ENCODE measurements at regions not wholly inside any gene's neighbourhood (a gene's known extent, or its start where the extent isn't known, plus 50 kb on each side); places are given as distances from the start of the nearest gene placed in this dataset.
"Not testable (repeated sequence)": the region's sequence is repeated elsewhere in the genome, so short reads cannot be mapped to it uniquely, and the experiment has no call there.

DNA sequence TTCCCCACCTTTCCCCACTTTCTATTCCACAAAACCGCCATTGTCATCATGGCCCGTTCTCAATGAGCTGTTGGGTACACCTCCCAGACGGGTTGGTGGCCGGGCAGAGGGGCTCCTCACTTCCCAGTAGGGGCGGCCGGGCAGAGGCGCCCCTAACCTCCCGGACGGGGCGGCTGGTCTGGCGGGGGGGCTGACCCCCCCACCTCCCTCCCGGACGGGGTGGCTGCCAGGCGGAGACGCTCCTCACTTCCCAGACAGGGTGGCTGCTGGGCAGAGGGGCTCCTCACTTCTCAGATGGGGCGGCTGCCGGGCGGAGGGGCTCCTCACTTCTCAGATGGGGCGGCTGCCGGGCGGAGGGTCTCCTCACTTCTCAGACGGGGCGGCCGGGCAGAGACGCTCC lies 299.7 kb downstream of the FLRT2 start:
- TF ChIP-seq, protein P1, sequence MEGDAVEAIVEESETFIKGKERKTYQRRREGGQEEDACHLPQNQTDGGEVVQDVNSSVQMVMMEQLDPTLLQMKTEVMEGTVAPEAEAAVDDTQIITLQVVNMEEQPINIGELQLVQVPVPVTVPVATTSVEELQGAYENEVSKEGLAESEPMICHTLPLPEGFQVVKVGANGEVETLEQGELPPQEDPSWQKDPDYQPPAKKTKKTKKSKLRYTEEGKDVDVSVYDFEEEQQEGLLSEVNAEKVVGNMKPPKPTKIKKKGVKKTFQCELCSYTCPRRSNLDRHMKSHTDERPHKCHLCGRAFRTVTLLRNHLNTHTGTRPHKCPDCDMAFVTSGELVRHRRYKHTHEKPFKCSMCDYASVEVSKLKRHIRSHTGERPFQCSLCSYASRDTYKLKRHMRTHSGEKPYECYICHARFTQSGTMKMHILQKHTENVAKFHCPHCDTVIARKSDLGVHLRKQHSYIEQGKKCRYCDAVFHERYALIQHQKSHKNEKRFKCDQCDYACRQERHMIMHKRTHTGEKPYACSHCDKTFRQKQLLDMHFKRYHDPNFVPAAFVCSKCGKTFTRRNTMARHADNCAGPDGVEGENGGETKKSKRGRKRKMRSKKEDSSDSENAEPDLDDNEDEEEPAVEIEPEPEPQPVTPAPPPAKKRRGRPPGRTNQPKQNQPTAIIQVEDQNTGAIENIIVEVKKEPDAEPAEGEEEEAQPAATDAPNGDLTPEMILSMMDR (IDR thresholded peaks at IDR 0.05): not testable (repeated sequence)
- not testable (repeated sequence) for TF ChIP-seq POLR2A (IDR thresholded peaks at IDR 0.05)

Data from right lobe of liver (tissue), 4 donors.